DOHH2 (cell line): ENCODE measurements at regions not wholly inside any gene's neighbourhood (a gene's known extent, or its start where the extent isn't known, plus 50 kb on each side); places are given as distances from the start of the nearest gene placed in this dataset.
A peak's percentile ranks its signal among the peaks of the same experiment; 100 is the strongest.

Source experiments
- EZH2phosphoT487 ChIP-seq: fragments of 200-600 bp; sonication (generic); IDR thresholded peaks from 2 replicates; pipeline ENCODE4 v1.6.1; 2017; ENCODE audit warnings: borderline replicate concordance, mild to moderate bottlenecking, antibody characterized with exemption, low read length, moderate library complexity, mixed read lengths
- TF ChIP-seq, protein P1 (sequence below): fragments of 200-600 bp; sonication (generic); IDR thresholded peaks from one replicate; pipeline ENCODE4 v1.5.1; 2014; ENCODE audit warnings: antibody characterized with exemption, mild to moderate bottlenecking, low read depth, low read length; ENCODE audit not compliant: poor library complexity, severe bottlenecking

DNA sequence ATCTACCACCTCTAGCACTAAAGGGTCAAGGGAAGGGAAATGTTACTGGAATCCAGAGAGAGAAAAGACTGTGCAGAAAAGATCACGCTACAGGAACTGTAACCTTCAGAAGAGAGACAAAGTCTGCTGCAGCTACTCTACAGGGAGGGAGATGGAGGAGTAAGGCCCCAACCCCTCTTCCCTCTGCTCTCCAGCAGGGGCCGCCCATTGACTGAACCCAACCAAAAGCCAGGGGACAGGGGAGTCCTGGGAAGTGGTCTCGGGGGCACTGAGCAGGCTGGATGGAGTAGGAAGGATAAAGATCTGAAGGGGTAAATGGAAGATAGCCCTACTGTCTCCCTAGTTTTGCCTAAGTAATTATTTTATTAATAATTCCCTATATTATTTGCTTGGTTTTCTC lies 72.8 kb upstream of the NR5A2 start:
- TF ChIP-seq, protein P1, sequence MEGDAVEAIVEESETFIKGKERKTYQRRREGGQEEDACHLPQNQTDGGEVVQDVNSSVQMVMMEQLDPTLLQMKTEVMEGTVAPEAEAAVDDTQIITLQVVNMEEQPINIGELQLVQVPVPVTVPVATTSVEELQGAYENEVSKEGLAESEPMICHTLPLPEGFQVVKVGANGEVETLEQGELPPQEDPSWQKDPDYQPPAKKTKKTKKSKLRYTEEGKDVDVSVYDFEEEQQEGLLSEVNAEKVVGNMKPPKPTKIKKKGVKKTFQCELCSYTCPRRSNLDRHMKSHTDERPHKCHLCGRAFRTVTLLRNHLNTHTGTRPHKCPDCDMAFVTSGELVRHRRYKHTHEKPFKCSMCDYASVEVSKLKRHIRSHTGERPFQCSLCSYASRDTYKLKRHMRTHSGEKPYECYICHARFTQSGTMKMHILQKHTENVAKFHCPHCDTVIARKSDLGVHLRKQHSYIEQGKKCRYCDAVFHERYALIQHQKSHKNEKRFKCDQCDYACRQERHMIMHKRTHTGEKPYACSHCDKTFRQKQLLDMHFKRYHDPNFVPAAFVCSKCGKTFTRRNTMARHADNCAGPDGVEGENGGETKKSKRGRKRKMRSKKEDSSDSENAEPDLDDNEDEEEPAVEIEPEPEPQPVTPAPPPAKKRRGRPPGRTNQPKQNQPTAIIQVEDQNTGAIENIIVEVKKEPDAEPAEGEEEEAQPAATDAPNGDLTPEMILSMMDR = peak; percentile 73
- TF ChIP-seq EZH2phosphoT487 = no peak
